Ishikawa (cell line): ENCODE measurements at regions not wholly inside any gene's neighbourhood (a gene's known extent, or its start where the extent isn't known, plus 50 kb on each side); places are given as distances from the start of the nearest gene placed in this dataset.

Source experiments
- CEBPB ChIP-seq: IDR thresholded peaks from 2 replicates; pipeline ENCODE4 v1.6.1; 2012
- EGR1 ChIP-seq: IDR thresholded peaks from 2 replicates; pipeline ENCODE4 v1.6.1; 2012
- EP300 ChIP-seq: IDR thresholded peaks from 2 replicates; pipeline ENCODE4 v1.6.1; 2012; ENCODE audit warnings: borderline replicate concordance
- FOXM1 ChIP-seq: IDR thresholded peaks from 2 replicates; pipeline ENCODE4 v1.6.1; 2012; ENCODE audit warnings: low read depth, borderline replicate concordance
- TAF1 ChIP-seq: IDR thresholded peaks from 2 replicates; pipeline ENCODE4 v1.6.1; 2012; ENCODE audit warnings: low read depth, mild to moderate bottlenecking
- TF ChIP-seq, protein P1 (sequence below): IDR thresholded peaks from 2 replicates; pipeline ENCODE4 v1.6.1; 2012
- TF ChIP-seq, protein P2 (sequence below): IDR thresholded peaks from 2 replicates; pipeline ENCODE4 v1.6.1; 2012

DNA sequence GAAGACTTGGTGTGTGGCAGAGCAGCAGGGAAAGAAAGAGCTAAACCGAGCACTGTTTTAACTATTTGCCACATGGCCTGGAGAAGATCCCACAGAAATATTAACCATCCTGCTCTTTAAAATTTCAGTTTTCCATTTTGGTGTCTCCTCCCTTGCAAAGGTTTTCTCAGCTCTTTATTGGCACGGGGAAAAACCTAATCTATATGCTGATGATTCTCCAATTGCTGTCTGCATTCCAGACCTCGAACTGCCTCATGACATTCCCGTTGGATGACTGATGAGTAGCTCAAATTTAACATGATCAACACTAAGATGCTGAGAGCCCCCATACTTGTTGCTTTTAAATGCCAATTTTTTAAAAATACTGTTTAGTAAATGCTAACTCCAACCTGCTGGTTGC is 115.0 kb downstream of the EMP1 start:
- TF ChIP-seq FOXM1, result no peak
- TF ChIP-seq EP300, result no peak
- TF ChIP-seq, protein P1, sequence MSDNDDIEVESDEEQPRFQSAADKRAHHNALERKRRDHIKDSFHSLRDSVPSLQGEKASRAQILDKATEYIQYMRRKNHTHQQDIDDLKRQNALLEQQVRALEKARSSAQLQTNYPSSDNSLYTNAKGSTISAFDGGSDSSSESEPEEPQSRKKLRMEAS, result no peak
- TF ChIP-seq, protein P2, sequence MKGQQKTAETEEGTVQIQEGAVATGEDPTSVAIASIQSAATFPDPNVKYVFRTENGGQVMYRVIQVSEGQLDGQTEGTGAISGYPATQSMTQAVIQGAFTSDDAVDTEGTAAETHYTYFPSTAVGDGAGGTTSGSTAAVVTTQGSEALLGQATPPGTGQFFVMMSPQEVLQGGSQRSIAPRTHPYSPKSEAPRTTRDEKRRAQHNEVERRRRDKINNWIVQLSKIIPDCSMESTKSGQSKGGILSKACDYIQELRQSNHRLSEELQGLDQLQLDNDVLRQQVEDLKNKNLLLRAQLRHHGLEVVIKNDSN, result no peak
- no peak for TF ChIP-seq TAF1
- no peak for TF ChIP-seq EGR1
- TF ChIP-seq CEBPB, result no peak
